ENCODE measurements at regions not wholly inside any gene's neighbourhood (a gene's known extent, or its start where the extent isn't known, plus 50 kb on each side); places are given as distances from the start of the nearest gene placed in this dataset.

DNA sequence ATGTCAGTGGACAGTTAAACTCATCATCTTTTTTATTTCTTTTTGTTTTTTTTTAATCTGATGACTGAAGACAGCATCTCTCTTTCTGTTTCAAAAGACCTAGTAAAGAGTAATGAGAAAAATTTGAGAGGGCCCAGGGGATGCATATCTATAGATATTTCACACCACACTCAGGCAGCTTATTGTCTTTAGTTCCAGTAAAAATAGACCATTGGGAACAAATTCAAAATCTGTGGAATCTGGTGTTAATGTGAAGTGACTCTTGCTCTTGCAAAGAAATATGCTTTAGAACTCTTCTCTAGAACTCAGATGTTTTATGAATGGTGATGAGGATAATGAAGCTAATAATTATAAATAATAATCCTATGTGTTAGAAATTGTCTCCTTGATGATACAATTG lies 214.5 kb upstream of the ATP2B1 start:
- TF ChIP-seq, protein P1, sequence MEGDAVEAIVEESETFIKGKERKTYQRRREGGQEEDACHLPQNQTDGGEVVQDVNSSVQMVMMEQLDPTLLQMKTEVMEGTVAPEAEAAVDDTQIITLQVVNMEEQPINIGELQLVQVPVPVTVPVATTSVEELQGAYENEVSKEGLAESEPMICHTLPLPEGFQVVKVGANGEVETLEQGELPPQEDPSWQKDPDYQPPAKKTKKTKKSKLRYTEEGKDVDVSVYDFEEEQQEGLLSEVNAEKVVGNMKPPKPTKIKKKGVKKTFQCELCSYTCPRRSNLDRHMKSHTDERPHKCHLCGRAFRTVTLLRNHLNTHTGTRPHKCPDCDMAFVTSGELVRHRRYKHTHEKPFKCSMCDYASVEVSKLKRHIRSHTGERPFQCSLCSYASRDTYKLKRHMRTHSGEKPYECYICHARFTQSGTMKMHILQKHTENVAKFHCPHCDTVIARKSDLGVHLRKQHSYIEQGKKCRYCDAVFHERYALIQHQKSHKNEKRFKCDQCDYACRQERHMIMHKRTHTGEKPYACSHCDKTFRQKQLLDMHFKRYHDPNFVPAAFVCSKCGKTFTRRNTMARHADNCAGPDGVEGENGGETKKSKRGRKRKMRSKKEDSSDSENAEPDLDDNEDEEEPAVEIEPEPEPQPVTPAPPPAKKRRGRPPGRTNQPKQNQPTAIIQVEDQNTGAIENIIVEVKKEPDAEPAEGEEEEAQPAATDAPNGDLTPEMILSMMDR (IDR thresholded peaks at IDR 0.05; ENCODE audit: extremely low read depth in 1 of 2, insufficient read depth in 1 of 2, low read depth in 1 of 2, low read length in 2 of 2): no peak
- no peak for TF ChIP-seq JUN (IDR thresholded peaks at IDR 0.05; ENCODE audit: borderline replicate concordance, insufficient read depth, insufficient read length, low read depth)
- TF ChIP-seq POLR2A (IDR thresholded peaks at IDR 0.05; ENCODE audit: low read depth, low read length): no peak
- no peak for TF ChIP-seq MAX (IDR thresholded peaks at IDR 0.05; ENCODE audit: insufficient read depth, insufficient read length)
- TF ChIP-seq POLR2AphosphoS5 (IDR thresholded peaks at IDR 0.05; ENCODE audit: insufficient read depth, low read depth, low read length): no peak
- no peak for TF ChIP-seq EZH2 (IDR thresholded peaks at IDR 0.05; ENCODE audit: borderline replicate concordance, low read depth, low read length, severe bottlenecking)
- TF ChIP-seq MYC (IDR thresholded peaks at IDR 0.05; ENCODE audit: low read depth, low read length): no peak
